CD4-positive, alpha-beta T cell treated with Interleukin-6 at 100 ng/mL for 8 hours (primary cell): ENCODE measurements at regions not wholly inside any gene's neighbourhood (a gene's known extent, or its start where the extent isn't known, plus 50 kb on each side); places are given as distances from the start of the nearest gene placed in this dataset.
"Not testable (repeated sequence)": the region's sequence is repeated elsewhere in the genome, so short reads cannot be mapped to it uniquely, and the experiment has no call there.

Source experiments
- DNase-seq: peaks from one replicate; pipeline ENCODE4 v3.0.0-alpha.2; 2020; ENCODE audit warnings: mixed read lengths, low spot score

DNA sequence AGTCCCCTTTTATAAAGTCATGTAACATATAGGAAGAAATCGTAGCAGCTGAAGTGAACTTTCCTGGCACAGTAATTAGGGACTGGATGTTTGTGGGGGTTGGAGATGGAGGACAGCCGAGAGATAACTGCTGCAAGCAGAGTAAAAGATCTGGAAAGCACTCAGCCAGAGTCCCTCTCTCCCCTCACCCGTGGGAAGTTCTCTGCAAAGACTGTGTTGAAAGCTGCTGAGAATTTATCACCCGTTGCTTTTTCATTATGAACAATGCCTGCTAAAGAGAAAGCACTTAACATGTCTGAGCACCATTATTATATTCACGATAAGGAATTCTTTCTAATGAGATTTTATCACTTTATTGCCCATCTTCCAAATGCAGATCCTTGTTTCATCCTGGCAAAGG is 248.8 kb downstream of the SHOX2 start:
- no peak for DNase-seq

- DNase-seq, result no peak
These were observed 249.9 kb downstream of the SHOX2 start for GRCh38 chr3:157856078-157856939.

- DNase-seq, result not testable (repeated sequence)
These were observed 260.4 kb downstream of the SHOX2 start for GRCh38 chr3:157845839-157846238.

DNA sequence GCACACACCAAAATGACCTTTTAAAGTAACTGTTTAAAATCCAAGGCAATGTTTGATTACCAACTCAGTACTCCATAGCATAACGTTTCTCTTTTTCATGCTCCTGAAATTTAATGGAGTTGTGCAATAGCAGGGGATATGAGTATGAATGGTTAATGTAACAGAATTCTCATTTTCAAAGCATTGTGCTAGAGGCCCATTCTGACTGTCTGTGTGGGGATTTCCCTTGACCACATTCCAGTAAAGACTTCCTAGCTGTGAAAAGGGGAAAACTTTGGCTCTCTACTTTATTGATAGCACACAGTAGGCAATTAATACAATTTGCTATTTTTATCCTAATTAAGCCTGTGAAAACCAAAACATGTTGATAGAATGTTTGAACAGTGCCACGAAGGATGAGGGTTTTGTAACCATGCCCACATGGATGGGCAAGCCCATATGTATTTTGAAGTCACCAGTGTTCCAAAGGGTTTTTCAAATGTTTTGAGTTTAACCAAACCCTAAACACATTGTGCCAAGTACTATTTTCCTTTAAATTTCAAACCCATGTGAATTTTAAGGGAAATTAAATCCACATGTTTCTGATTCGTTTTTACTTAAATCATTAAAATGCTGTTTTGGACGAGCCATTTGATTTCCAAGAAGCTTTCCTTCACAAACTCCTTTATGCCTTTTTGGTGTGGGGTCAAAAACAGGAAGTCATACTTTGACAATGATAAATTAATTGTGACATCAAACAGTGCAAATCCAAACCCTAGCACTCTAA is 261.2 kb downstream of the SHOX2 start:
- DNase-seq, result no peak

GRCh38 chr3:157844216-157844615 is 262.0 kb downstream of the SHOX2 start:
- no peak for DNase-seq

DNA sequence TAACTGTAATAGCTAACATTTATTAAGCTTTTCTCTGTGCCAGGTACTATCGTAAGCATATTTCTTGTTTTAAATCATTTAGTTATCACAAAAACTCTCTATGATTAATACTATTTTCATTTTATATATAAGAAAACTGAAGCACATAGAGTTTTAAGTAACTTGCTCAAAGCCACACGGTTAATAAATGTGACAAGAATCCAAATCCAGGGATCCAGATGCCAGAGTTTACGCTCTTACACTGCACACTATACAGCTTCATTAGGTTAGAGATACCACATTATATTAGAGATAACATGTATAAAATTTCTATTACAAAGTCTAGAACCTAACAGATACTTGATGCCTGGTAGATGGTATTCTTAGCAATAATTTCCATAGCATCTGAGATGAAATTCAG is 265.2 kb downstream of the SHOX2 start:
- no peak for DNase-seq

- no peak for DNase-seq
These were observed 265.7 kb downstream of the SHOX2 start for GRCh38 chr3:157840564-157840963.

DNA sequence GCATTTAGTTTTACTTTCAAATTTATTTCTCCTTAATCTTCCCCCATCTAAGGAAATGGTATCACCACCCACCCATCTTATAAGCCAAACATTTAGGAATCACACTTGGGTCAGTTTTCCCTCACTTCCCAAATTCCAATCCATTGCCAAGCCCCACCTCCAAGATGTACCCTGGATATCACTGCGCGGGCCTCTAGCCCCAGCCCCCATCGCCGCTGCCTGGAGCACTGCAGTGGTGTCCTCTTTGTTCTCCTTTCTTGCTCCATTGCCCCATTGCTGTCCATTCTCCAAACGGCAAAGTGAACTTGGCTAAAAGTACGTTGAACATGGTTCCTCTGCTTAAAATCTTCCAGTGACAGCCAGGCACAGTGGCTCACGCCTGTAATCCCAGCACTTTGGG is 267.8 kb downstream of the SHOX2 start:
- DNase-seq, result no peak

DNA sequence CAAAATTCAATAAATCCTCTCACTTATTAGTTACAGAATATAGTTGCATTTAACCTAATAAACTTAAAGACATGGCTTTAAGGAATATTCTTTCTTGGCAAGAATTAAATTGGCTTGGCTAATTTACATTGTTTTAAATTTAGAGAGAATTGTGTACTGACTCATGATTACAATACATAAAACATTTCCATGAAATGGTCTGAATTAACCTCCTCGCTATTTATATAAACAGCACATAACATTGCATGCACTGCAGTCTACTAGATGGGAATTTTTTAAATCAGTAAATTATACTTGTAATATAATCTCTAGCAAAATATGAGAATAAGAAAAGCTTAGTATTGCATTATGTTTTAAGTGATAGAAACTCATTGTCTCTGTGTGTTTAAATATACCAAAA is 268.9 kb downstream of the SHOX2 start:
- no peak for DNase-seq

- DNase-seq, result no peak
These were observed 270.2 kb downstream of the SHOX2 start for GRCh38 chr3:157836022-157836421.

- DNase-seq, result no peak
These were observed 273.6 kb downstream of the SHOX2 start for GRCh38 chr3:157832588-157832987.

DNA sequence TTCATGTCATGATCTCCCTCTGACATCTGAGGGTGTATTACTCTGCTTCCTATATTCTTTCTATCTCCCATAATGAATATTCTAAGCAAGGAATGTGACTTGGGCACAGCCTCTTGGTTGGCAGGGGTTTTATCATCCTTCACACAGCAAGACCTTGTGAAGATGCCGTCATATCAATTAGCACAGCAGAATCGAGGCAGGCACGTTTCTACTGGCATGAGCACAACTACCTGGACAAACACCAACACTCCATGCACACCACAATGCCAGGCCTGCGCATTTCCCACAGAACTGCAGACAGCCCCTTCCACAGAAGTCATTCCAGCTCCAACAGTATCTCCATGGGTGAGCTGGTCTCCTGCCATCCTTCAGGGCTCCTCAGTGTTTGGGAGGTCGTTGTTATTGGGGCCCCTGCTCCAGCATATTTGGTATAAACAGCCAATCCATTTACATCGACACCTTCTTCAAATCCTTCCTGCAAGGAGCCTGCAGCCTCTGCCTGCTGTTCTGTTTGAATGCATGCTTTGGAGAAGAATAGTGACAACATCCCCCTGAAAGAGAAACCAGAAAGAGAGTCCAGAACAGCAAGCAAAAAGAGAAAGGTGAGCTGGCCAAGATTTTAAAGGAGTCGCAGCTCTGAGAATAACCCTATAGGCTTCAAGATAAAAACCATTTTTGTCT is 275.5 kb downstream of the SHOX2 start:
- no peak for DNase-seq

- DNase-seq, result no peak
These were observed 276.4 kb downstream of the SHOX2 start for GRCh38 chr3:157829786-157830185.

DNA sequence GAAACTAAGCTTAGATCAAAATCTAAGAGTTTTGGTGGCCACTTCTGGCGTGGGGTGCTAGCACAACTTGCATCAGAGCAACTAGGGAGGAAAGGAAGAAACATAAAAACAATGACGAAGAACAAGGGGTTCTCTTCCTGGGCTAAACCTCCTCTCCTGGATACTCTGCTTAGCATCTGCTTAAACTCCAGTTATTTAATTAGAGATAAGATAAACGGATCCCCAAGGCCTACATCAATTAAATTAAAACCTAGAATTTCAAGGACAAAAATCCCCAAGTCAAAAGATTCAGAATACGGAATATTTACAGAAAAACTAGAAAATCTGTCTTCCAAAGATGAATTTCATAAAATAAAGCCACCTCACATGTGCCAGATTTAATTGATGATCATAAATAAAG is 281.9 kb downstream of the SHOX2 start:
- no peak for DNase-seq

DNA sequence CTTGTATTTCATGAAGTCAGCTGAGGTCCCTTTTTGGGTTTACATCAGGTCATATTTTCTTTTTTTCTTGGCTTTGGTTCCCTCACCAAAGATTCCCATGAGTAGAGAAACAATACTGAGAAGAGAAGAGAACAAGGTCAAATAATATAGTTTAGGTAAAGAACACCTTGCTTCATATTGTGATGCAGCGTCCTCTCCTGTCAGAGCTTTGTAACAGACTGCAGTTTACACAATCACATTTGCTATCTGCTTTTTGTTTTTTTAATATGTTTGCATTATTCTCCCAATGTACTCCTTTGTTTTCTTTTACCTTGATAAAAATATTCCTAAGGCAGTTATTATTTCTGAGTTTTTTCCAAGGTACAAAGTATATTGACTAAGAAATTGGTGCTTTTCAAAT is 283.2 kb downstream of the SHOX2 start:
- DNase-seq, result no peak

DNA sequence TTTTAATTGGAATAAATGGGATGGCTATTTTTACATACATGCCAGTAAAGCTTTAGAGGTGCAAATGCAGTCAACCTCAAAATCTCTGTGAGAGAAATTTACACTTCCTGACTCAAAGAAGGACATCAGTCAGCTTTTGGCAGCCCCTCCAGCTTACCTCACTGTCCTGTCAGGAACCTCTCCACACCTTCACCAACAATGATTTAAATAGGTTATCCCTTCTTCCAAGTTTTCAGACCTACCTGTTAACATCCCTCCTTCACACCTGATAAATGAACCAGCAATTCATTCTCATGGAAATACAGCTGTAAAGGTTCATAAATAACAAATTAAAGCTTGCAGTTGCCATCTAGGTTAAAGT is 286.1 kb downstream of the SHOX2 start:
- DNase-seq, result no peak

- DNase-seq, result no peak
These were observed 286.7 kb downstream of the SHOX2 start for GRCh38 chr3:157819270-157820156.

- no peak for DNase-seq
These were observed 289.3 kb downstream of the SHOX2 start for GRCh38 chr3:157816896-157817295.

GRCh38 chr3:157816296-157816695 is 289.9 kb downstream of the SHOX2 start:
- DNase-seq, result no peak

- no peak for DNase-seq
These were observed 290.5 kb downstream of the SHOX2 start for GRCh38 chr3:157815739-157816138.

DNA sequence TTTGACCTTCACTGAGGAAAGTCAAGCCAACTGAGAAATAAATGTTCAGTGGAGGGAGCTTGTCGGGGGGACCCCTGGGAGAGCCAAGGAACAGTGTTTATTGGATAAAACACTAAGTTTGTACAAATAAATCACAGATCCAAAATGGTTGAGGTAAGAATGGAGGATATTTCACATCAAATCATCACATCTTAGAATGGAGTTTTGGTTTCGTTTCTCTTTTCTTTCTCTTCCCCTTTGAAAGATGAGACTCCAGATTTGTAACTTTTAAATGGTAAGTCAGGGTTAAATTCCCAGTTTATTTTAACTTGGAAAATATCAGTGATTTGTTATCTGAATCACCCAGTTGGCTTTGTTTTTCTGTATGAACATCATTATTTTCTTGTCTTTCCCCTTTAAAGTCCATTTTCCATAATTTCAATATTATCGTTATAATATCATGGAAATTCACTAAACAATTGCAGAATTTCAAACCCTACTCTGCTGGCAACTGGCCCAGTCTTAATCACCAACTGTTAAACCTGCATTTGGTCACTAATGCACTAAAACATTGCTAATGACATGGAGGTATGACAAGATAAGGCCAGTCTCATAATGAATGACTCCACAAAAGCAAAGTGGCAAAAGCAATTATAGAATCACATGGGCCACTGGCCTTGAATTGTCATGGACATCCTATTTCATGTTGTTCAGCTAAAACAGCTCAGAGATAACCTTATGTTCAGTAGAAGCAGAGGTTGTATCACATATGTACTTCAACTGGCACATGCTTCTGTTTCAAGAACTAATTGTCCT is 295.1 kb downstream of the SHOX2 start:
- no peak for DNase-seq
